Anterior cingulate cortex (tissue), 58 donors: ENCODE measurements at regions not wholly inside any gene's neighbourhood (a gene's known extent, or its start where the extent isn't known, plus 50 kb on each side); places are given as distances from the start of the nearest gene placed in this dataset.

Experiments used
- DNase-seq, 58 donors: peaks; one replicate each; lab custom pipeline; 2025; lab: John Stamatoyannopoulos, UW

DNA sequence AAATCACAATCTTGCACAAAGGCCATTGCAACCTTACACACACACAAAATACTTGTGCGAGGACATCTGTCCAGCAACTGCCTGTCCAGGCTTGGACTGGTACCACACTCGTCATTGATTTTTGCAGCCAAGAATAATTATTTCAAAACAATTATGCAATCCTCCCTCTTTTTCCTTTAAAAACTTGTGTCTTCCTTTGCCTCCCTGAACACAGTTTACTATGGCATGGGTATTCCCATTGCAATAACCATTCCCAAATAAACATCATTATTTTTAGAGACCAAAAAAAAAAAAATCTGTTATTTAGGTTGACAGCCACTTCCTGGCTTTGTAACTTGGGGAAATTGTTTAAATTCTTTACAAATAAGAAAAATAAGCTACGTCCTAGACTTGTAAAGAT is 54.0 kb downstream of the C11orf91 start:
- DNase-seq = no peak

GRCh38 chr11:33646168-33646567 is 54.5 kb downstream of the C11orf91 start:
- no peak for DNase-seq

DNA sequence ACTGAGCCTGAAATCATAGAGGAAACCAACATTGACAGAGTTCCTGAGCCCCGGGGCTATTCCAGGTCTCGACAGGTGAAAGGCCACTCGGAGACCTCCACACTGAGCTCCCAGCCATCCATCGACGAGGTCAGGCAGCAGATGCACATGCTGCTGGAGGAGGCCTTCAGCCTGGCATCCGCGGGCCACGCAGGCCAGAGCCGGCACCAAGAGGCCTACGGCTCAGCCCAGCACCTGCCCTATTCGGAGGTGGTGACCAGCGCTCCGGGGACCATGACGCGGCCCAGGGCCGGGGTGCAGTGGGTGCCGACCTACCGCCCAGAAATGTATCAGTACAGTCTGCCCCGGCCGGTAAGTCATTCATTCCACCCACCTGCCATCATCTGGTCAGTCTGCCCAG is 54.9 kb downstream of the C11orf91 start:
- DNase-seq = no peak

DNA sequence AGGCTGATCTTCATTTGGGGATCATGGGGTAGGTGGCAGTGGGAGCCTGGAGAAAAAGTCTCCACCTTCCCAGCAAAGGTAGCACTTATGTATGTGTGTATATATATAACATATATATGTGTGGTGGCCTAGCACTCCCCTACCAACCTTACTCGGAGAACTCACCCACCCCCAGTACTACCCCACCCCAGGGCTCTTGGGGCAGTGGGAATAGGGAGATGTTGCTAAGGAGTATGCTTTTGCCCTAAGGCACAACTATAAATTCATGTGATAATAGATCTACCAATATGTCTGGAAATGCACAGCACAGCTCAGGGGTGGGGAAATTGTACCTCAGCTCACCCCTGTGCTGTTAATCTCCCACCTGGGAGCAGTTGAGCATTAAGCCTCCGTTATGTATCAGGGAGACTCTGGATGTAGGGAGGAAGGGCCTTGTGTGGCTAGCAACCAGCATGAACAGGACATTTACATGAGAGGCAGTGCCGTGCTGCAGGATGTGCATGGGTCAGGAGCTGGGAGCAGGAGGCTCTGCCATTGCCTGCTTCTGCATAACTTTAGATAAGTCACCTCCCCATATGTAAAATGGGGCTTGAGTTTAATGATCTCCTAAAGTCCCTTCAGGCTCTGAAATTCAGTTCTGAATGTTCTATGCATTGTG is 57.3 kb downstream of the C11orf91 start:
- DNase-seq = no peak

DNA sequence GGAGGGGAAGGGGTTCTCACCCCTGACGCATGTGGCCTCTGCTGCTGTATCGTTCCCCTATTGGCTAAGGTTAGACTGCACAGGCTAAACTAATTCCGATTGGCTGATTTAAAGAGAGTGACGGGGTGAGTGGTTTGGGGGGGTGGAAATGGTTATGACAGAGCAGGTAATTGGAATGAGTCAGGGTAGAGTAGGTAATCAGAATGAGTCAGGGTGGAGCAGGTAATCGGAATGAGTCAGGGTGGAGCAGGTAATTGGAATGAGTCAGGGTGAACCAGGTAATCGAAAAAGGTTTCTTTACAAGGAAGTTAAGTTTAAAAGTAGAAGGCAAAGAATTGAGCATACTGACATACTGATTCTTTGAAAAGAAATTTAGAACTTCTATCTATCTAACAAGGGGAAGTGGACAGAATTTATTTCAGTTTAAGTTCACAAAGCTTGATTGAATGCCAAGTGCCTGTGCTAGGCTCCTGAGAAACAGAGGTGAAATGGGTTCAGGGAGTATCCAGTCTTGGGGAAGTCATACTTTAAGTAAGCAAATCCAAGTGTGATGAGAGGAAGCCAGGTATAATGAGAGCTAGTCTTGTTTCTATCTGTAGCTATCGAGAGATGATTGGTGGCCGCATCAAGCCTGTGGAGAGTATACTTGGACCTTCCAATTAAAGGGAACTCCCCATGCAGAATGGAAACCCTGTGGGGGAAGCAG is 58.0 kb downstream of the C11orf91 start:
- no peak for DNase-seq

DNA sequence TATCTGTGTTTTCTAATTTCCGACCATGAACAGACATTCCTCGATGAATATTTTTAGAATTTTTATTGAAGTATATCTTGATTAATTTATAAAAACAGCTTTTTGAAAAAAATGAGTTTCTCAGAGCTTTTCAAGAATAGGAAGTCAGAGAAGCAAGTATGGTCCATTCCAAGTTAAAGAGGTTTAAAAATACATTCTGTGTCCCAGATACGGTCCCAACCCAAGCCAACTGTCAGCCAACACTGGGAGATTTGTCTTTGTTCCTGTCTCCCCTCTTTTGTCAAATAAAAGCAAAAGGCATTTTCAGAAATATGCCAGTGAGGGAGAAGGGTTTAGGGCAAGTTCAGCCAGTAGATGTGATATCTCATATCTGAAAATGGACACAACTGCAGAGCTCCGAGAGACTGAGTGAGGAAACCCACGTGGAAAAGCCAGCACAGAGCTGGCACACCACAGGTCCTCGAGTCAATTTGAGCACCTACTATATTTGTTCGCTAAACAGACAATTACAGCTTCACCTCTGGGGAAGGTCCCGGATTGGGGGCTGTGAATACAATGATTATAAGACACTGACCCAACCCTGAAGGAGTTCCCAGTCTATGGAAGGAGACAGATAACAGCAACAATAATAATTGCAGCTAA is 59.8 kb downstream of the C11orf91 start:
- DNase-seq = no peak

GRCh38 chr11:33638608-33639007 is 62.0 kb downstream of the C11orf91 start:
- DNase-seq = no peak

- DNase-seq = no peak
These were observed 64.5 kb downstream of the C11orf91 start for GRCh38 chr11:33636104-33636503.

- peak in 25 of 58 donors; percentile 6 to 70 (median 33) for DNase-seq
These were observed 65.5 kb downstream of the C11orf91 start for GRCh38 chr11:33635161-33635560.

GRCh38 chr11:33634291-33634834 is 66.3 kb downstream of the C11orf91 start:
- DNase-seq = no peak

DNA sequence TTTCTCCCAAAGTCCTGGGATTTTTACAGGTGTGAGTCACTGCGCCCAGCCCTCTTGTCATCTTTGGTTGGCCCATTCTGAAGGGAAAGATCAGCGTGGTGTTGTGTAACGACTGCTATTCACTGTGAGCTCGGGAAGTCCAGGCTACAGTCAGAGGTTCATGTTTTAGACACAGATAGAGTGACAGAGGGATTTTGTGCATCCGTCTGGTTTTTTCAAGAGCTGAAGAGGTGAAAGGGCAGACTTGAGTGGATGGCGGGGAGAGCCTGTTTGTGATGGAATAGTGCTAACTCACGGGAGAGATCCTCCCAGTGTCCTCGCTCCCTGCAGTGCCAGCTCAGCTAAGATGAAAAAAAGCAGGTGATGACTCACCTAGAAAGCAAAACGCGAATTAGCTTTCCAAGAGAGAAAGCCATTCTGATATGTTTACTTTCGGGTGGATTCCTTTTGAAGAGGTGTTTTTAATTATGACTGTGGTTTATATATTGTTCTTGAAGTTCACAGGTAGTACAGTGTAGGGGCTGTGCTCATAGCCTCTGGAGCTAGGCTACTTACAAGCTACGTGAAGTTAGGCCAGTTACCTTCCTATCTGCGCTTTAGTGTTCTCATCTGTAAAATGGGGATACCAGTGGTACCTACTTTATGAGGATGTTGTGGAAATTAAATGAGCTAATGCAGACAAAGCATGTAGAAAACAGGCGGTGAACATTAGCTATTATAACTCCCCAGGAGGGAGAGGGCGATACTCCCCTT is 67.2 kb downstream of the C11orf91 start:
- peak in 1 of 58 donors; percentile 22 for DNase-seq

DNA sequence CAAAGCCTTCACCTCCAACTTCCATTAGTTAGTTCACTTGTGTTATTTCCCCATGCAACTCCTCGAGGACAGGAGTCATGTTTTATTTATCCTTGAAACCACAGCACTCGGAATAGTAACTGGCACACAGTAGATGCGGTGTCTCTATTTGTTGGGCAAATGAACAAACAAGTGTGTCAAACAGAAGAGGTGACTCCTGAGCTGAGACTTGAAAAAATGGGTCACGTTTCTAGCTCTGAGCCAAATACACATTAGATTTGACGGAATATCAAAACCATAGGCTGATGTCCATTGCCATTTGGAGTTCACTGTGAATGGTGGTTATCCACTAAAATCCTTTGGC is 68.9 kb downstream of the C11orf91 start:
- DNase-seq = no peak

DNA sequence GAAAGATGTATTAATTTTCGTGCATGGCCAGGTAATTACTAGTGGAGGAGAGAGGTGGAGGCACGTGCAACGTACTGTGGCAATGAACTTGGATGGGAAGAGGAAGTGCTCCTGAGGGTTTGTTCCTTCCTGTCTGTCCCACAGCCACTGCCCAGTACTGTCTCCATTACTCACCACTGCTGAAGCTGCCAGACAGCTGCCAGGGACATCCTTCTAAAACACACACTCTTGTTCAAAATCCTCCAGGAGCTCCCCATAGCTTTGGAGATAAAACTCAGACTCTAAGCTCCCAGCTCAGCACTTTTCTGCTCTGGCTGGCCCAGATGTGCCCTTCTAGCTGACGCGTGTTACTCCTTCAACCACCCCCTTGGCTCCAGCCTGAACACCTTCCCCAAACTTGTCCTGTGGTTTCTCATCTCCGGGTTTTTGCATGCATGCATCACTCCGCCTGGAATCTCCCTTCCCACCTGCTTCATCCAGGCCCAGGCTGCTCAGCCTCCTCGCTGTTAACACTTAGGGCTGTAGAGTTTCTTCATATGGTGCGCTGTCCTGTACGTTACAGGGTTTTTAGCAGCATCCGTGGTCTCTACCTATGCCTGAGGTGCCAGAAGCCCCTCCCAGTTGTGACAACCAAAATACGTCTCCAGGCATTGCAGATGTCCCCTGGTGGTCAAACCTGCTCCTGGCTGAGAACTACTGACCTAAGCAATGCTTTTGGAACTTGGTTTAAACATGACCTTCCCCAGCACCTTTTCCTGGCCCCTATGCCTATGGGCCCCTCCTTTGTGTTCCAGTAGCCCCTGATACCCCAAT is 69.5 kb downstream of the C11orf91 start:
- DNase-seq = no peak

DNA sequence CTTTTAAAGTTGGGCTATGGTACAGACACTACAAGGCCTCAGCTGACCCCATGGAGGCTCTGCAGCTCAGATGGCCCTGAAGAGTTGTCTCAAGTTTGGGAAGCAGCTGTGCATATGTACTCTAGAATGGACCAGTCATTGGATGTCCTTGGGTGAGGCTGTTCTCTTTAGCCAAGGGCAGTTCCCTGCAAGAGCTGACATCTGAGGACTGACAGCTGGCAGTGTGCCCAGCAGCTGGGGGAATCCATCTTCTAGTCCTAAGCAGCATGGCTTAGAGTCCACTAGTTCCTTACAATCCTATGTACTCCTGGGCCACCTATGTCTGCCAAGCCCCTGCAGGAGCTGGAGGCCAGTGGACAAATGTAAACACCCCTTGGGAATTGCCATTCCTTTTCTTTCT is 76.5 kb downstream of the C11orf91 start:
- peak in 1 of 58 donors; percentile 19 for DNase-seq

DNA sequence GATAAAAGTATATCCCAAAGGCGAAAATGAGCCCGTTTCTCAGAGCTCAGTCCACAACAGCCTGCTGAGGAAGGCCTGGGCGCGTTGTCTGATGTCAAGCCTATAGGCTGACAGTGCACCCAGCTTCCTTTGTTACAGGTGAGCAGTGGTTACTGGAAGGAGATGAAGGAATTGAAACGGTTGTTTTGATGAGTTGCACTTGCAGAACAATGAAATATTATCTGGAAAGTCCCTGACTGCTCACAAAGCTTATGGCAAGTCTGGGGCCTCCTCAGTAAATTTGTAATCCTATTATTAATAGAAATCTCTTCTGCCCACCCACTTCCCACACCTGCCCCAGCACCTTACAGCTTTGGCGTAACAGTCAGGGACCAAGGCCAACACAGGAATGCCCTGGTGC is 77.8 kb downstream of the C11orf91 start:
- DNase-seq = no peak

DNA sequence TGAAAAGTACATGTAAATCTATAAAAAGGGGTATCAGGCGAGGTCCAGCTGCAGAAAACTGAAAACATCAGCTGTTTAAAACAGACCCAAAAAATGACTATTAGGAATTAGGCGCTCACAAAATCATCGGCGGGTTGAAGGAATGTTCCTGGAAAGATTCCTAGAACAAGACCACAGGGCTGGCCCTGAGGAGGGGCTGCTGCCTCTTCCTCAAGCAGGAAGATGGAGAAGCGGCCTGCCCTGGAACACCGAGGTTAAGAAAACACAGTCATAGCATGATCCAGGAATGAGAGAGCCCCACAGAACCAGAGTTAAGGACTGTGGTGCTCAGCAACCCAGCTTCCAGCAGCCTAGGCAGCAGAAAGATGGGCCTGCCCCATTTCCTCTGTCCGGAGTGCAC is 78.4 kb downstream of the C11orf91 start:
- no peak for DNase-seq

GRCh38 chr11:33620423-33621171 is 80.0 kb downstream of the C11orf91 start:
- DNase-seq = peak in 2 of 58 donors; percentile 17 to 27

DNA sequence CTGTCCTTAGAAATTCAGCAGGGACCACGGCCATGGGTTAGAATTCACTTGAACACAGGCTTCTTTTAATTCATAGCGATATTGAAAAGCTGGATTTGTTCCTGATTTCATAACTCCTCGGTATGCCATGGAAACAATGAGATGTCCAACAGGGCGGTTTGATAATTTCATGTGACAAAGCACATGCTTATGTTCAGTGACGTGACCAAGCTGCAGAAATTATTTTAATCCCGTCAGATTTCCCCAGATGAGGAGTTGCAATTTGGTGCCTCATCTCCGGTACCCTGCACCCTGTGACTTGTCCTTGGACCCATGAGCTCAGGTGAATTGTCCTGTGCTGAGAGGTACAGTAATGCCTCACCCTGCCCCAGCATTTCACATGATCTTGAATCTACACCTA is 81.7 kb downstream of the C11orf91 start:
- peak in 1 of 58 donors; percentile 49 for DNase-seq

GRCh38 chr11:33618351-33618710 is 82.3 kb downstream of the C11orf91 start:
- peak in 1 of 58 donors; percentile 40 for DNase-seq
